Panc1 (cell line): ENCODE measurements at regions not wholly inside any gene's neighbourhood (a gene's known extent, or its start where the extent isn't known, plus 50 kb on each side); places are given as distances from the start of the nearest gene placed in this dataset.

ENCODE experiments used
- CTCF ChIP-seq: fragments of 450-650 bp; IDR thresholded peaks from 2 replicates; pipeline ENCODE4 v1.5.1; 2017; ENCODE audit warnings: mild to moderate bottlenecking
- POLR2AphosphoS5 ChIP-seq: IDR thresholded peaks from 2 replicates; pipeline ENCODE4 v1.6.1; 2012; ENCODE audit warnings: mild to moderate bottlenecking, low read depth, low read length, moderate library complexity
- REST ChIP-seq, 2 experiments: IDR thresholded peaks; 2 replicates each; pipeline ENCODE4 v1.6.1; 2011 to 2012; ENCODE audit warnings: low read depth in 2 of 2, control low read depth in 1 of 2, low read length in 1 of 2, mild to moderate bottlenecking in 1 of 2, moderate library complexity in 1 of 2; ENCODE audit not compliant: insufficient read depth in 1 of 2
- TCF7L2 ChIP-seq: IDR thresholded peaks from 2 replicates; pipeline ENCODE4 v1.6.1; 2011; ENCODE audit warnings: mild to moderate bottlenecking, low read depth, low read length, inconsistent platforms

GRCh38 chr10:31095677-31096560, 64.3 kb upstream of the ZNF438 start:
- no peak for TF ChIP-seq TCF7L2
- TF ChIP-seq CTCF: no peak
- no peak for TF ChIP-seq POLR2AphosphoS5
- no peak for TF ChIP-seq REST (IDR thresholded peaks at IDR 0.05; ENCODE audit: insufficient read depth in 1 of 2, low read depth in 2 of 2, low read length in 1 of 2)
